NT2/D1 (cell line): ENCODE measurements at regions not wholly inside any gene's neighbourhood (a gene's known extent, or its start where the extent isn't known, plus 50 kb on each side); places are given as distances from the start of the nearest gene placed in this dataset.

Experiments
- SUZ12 ChIP-seq: IDR thresholded peaks from 2 replicates; pipeline ENCODE4 v1.6.1; 2011; ENCODE audit not compliant: insufficient read length, insufficient read depth; ENCODE audit errors: extremely low read depth
- YY1 ChIP-seq: IDR thresholded peaks from 2 replicates; pipeline ENCODE4 v1.6.1; 2011; ENCODE audit not compliant: insufficient read length, insufficient read depth

- TF ChIP-seq SUZ12 (no peak), YY1 (no peak)
These were observed 870.8 kb downstream of the GALC start for GRCh38 chr14:87122166-87122565.
